GM18507 (cell line): ENCODE measurements at regions not wholly inside any gene's neighbourhood (a gene's known extent, or its start where the extent isn't known, plus 50 kb on each side); places are given as distances from the start of the nearest gene placed in this dataset.
A peak's percentile ranks its signal among the peaks of the same experiment; 100 is the strongest.
"Not testable (repeated sequence)": the region's sequence is repeated elsewhere in the genome, so short reads cannot be mapped to it uniquely, and the experiment has no call there.

ENCODE experiments used
- DNase-seq: peaks from one replicate; pipeline ENCODE4 v3.0.0; 2011; ENCODE audit warnings: low read depth; ENCODE audit not compliant: insufficient read length; ENCODE audit errors: extremely low spot score
- FAIRE-seq: peaks from 2 replicates; lab custom pipeline; 2011; peaks lifted over from hg19 to GRCh38; lab: Jason Lieb, UNC

- DNase-seq (no peak), FAIRE-seq (peak; percentile 26)
Observed at GRCh38 chr4:184335520-184335919, 117.8 kb upstream of the ENPP6 start.

- not testable (repeated sequence) for FAIRE-seq, DNase-seq
Observed at GRCh38 chr4:184333446-184333845, 115.8 kb upstream of the ENPP6 start.

- FAIRE-seq, result peak; percentile 78
- DNase-seq, result no peak
Observed at GRCh38 chr4:184331268-184331995, 113.8 kb upstream of the ENPP6 start.

- DNase-seq, result not testable (repeated sequence)
- peak; percentile 56 for FAIRE-seq
Observed at GRCh38 chr4:184330517-184331094, 112.9 kb upstream of the ENPP6 start.

- peak; percentile 58 for DNase-seq
- FAIRE-seq, result peak; percentile 99
Observed at GRCh38 chr4:184329659-184330400, 112.2 kb upstream of the ENPP6 start.

- no peak for FAIRE-seq
Observed at GRCh38 chr4:184329235-184329634, 111.6 kb upstream of the ENPP6 start.

GRCh38 chr4:184328022-184328736 is 110.5 kb upstream of the ENPP6 start:
- DNase-seq (no peak), FAIRE-seq (peak; percentile 96)

More at GRCh38 chr4:184329235-184329634, 111.6 kb upstream of the ENPP6 start:
- DNase-seq, result no peak

GRCh38 chr4:184324939-184325477 is 107.3 kb upstream of the ENPP6 start:
- no peak for DNase-seq
- FAIRE-seq, result no peak

- no peak for FAIRE-seq
- no peak for DNase-seq
Observed at GRCh38 chr4:184322328-184323025, 104.8 kb upstream of the ENPP6 start.

GRCh38 chr4:184320631-184321030 is 103.0 kb upstream of the ENPP6 start:
- FAIRE-seq, result no peak
- DNase-seq, result no peak

GRCh38 chr4:184318852-184319251 is 101.2 kb upstream of the ENPP6 start:
- DNase-seq (no peak), FAIRE-seq (peak; percentile 12)

GRCh38 chr4:184317234-184317918 is 99.7 kb upstream of the ENPP6 start:
- DNase-seq, result no peak
- FAIRE-seq, result no peak

- FAIRE-seq (peak; percentile 33), DNase-seq (no peak)
Observed at GRCh38 chr4:184316821-184317220, 99.1 kb upstream of the ENPP6 start.

- DNase-seq, result no peak
Observed at GRCh38 chr4:184315675-184316359, 98.1 kb upstream of the ENPP6 start.

GRCh38 chr4:184313702-184314659 is 96.3 kb upstream of the ENPP6 start:
- DNase-seq (peak; percentile 40), FAIRE-seq (peak; percentile 99)

More at GRCh38 chr4:184315675-184316359, 98.1 kb upstream of the ENPP6 start:
- peak; percentile 56 for FAIRE-seq

GRCh38 chr4:184313058-184313581 is 95.4 kb upstream of the ENPP6 start:
- no peak for FAIRE-seq

GRCh38 chr4:184312126-184312525 is 94.5 kb upstream of the ENPP6 start:
- DNase-seq (no peak), FAIRE-seq (no peak)

More at GRCh38 chr4:184313058-184313581, 95.4 kb upstream of the ENPP6 start:
- no peak for DNase-seq
